Stomach (tissue), 8 donors: ENCODE measurements at regions not wholly inside any gene's neighbourhood (a gene's known extent, or its start where the extent isn't known, plus 50 kb on each side); places are given as distances from the start of the nearest gene placed in this dataset.

ENCODE experiments used
- DNase-seq, 2 donors: peaks; one replicate each; pipeline versions ENCODE4 v3.0.0 to v3.0.0-alpha.2; 2013 to 2019
- H3K27ac ChIP-seq, 5 donors: fragments of 200-600 bp in 4 of 5; sonication (generic) in 4 of 5; one replicate each; pipeline ENCODE4 v1.5.1; 2013 to 2019; ENCODE audit warnings: mild to moderate bottlenecking in 1 of 5, moderate library complexity in 1 of 5
- H3K27me3 ChIP-seq, 3 donors: fragments of 200-600 bp; sonication (generic); one replicate each; pipeline ENCODE4 v1.5.1; 2017 to 2019; ENCODE audit warnings: mixed run types in 1 of 3
- H3K36me3 ChIP-seq, 4 donors: fragments of 200-600 bp; sonication (generic); 1 replicate in 3 of 4; 2 replicates in 1 of 4; pipeline ENCODE4 v1.5.1; 2016 to 2019
- H3K4me1 ChIP-seq, 4 donors: fragments of 200-600 bp; sonication (generic); one replicate each; pipeline ENCODE4 v1.5.1; 2016 to 2019
- H3K4me3 ChIP-seq, 4 donors: fragments of 200-600 bp; sonication (generic) in 3 of 4; one replicate each; pipeline ENCODE4 v1.5.1; 2016 to 2019; ENCODE audit warnings: mild to moderate bottlenecking in 1 of 4
- H3K9me3 ChIP-seq, 4 donors: fragments of 200-600 bp; sonication (generic); one replicate each; pipeline ENCODE4 v1.5.1; 2016 to 2019
- CTCF ChIP-seq, 7 experiments: fragments of 450-650 bp in 4 of 7; fragments of 200-600 bp in 3 of 7; sonication (generic) in 3 of 7; IDR thresholded peaks; one replicate each; pipeline ENCODE4 v1.5.1; 2016 to 2019; ENCODE audit warnings: antibody characterized with exemption in 7 of 7, control low read depth in 2 of 7, mild to moderate bottlenecking in 1 of 7
- EP300 ChIP-seq: sonication (generic); formaldehyde crosslinking; IDR thresholded peaks from one replicate; pipeline ENCODE4 v1.6.1; 2017; ENCODE audit warnings: antibody characterized with exemption
- POLR2A ChIP-seq, 4 donors: fragments of 450-650 bp; IDR thresholded peaks; one replicate each; pipeline ENCODE4 v1.6.1; 2016; ENCODE audit warnings: antibody characterized with exemption in 4 of 4, control low read depth in 2 of 4, mild to moderate bottlenecking in 1 of 4, moderate library complexity in 1 of 4
- POLR2AphosphoS5 ChIP-seq, 3 donors: sonication (generic); formaldehyde crosslinking; IDR thresholded peaks; one replicate each; pipeline ENCODE4 v1.6.1; 2016; ENCODE audit warnings: antibody characterized with exemption in 3 of 3
- WGBS, 5 donors: extraction: QIAGEN DNeasy Blood & Tissue Kit in 3 of 5; methylation state at CpG; one replicate each; pipeline versions ENCODE4 v1.1.5 to v1.1.7; 2013 to 2018; 5-methylcytosine and 5-hydroxymethylcytosine counted together
- intact Hi-C: fragments of 100-400 bp; cut with DNase I; formaldehyde crosslinking; loops from one replicate; pipeline ENCODE4 v1.15.1; 2023; ENCODE audit warnings: low total_unique reads
- donor health status: healthy with polysubstance abuse.
- donor health status: Bipolar disorder and iron deficiency.
- donor health status: healthy.

- Histone ChIP-seq H3K9me3 (peaks cover 0 to 17% (median 8%) of the 10 kb centered on the region in 4 donors), H3K27ac (no peak overlapping the region), H3K4me1 (peaks cover 0 to 15% (median 5%) of the 10 kb centered on the region in 4 donors), H3K27me3 (no peaks in the 10 kb centered on the region), H3K36me3 (no peaks in the 10 kb centered on the region), H3K4me3 (no peak overlapping the region)
- intact Hi-C loops: no loop called here
- TF ChIP-seq POLR2AphosphoS5 (IDR thresholded peaks at IDR 0.05) (no peak), CTCF (IDR thresholded peaks at IDR 0.05) (no peak), POLR2A (IDR thresholded peaks at IDR 0.05) (no peak), EP300 (no peak)
- 94 to 100% (median 97%) methylated on average over 3 of the region's 3 CpGs for WGBS, 5 donors
- no peak for DNase-seq
Observed at GRCh38 chr10:61192042-61192441, 248.1 kb upstream of the RHOBTB1 start.

- peaks cover 0 to 17% (median 8%) of the 10 kb centered on the region in 4 donors for H3K9me3 ChIP-seq
- H3K27me3 ChIP-seq: no peaks in the 10 kb centered on the region
- H3K4me1 ChIP-seq: peaks cover 0 to 7% (median under 1%) of the 10 kb centered on the region in 4 donors
- H3K36me3 ChIP-seq: no peaks in the 10 kb centered on the region
- H3K27ac ChIP-seq: no peak overlapping the region
- 90 to 98% (median 95%) methylated on average over 2 of the region's 2 CpGs for WGBS, 5 donors
- H3K4me3 ChIP-seq: no peak overlapping the region
- DNase-seq: no peak
- intact Hi-C loops: no loop called here
- TF ChIP-seq POLR2AphosphoS5 (IDR thresholded peaks at IDR 0.05) (no peak), CTCF (IDR thresholded peaks at IDR 0.05) (no peak), EP300 (no peak), POLR2A (IDR thresholded peaks at IDR 0.05) (no peak)
Observed at GRCh38 chr10:61189912-61190311, 245.9 kb upstream of the RHOBTB1 start.

GRCh38 chr10:61188691-61189090, 244.7 kb upstream of the RHOBTB1 start:
- Histone ChIP-seq H3K4me1 (peaks cover 0 to 7% (median 0%) of the 10 kb centered on the region in 4 donors), H3K27ac (no peak overlapping the region), H3K4me3 (no peak overlapping the region), H3K9me3 (peaks cover 0 to 17% (median 8%) of the 10 kb centered on the region in 4 donors), H3K27me3 (no peaks in the 10 kb centered on the region), H3K36me3 (no peaks in the 10 kb centered on the region)
- no peak for DNase-seq
- no peak for TF ChIP-seq EP300
- TF ChIP-seq POLR2AphosphoS5 (IDR thresholded peaks at IDR 0.05): no peak
- no peak for TF ChIP-seq POLR2A (IDR thresholded peaks at IDR 0.05)
- no peak for TF ChIP-seq CTCF (IDR thresholded peaks at IDR 0.05)
- intact Hi-C loops: no loop called here

GRCh38 chr10:61188101-61188500, 244.1 kb upstream of the RHOBTB1 start:
- H3K4me3 ChIP-seq: no peak overlapping the region
- H3K9me3 ChIP-seq: peaks cover 0 to 13% (median 6%) of the 10 kb centered on the region in 4 donors
- intact Hi-C loops: no loop called here
- no peak overlapping the region for H3K27ac ChIP-seq
- no peaks in the 10 kb centered on the region for H3K27me3 ChIP-seq
- DNase-seq: no peak
- no peak for TF ChIP-seq EP300
- no peak for TF ChIP-seq POLR2AphosphoS5 (IDR thresholded peaks at IDR 0.05)
- no peak for TF ChIP-seq POLR2A (IDR thresholded peaks at IDR 0.05)
- no peak for TF ChIP-seq CTCF (IDR thresholded peaks at IDR 0.05)
- peaks cover 0 to 7% (median 0%) of the 10 kb centered on the region in 4 donors for H3K4me1 ChIP-seq
- no peaks in the 10 kb centered on the region for H3K36me3 ChIP-seq
